Mucosa of descending colon (tissue), 3 donors: ENCODE measurements at regions not wholly inside any gene's neighbourhood (a gene's known extent, or its start where the extent isn't known, plus 50 kb on each side); places are given as distances from the start of the nearest gene placed in this dataset.

ENCODE experiments used
- ATAC-seq: fragments of 200-7000 bp; cut with Tn5 transposase; one replicate; pipeline ENCODE4 v1.9.1; 2020; ENCODE audit warnings: mild to moderate bottlenecking, moderate library complexity
- DNase-seq, 3 donors: peaks; one replicate each; pipeline ENCODE4 v3.0.0-alpha.2; 2020
- H3K36me3 ChIP-seq: fragments of 200-600 bp; one replicate; pipeline ENCODE4 v1.8.0; 2021; ENCODE audit warnings: low read depth, mild to moderate bottlenecking
- H3K4me1 ChIP-seq: fragments of 200-600 bp; one replicate; pipeline ENCODE4 v1.8.0; 2021; ENCODE audit warnings: low read depth, mild to moderate bottlenecking
- H3K4me3 ChIP-seq: fragments of 200-600 bp; one replicate; pipeline ENCODE4 v1.8.0; 2021; ENCODE audit warnings: mild to moderate bottlenecking
- H3K9me3 ChIP-seq: fragments of 200-600 bp; one replicate; pipeline ENCODE4 v1.8.0; 2021; ENCODE audit warnings: mild to moderate bottlenecking
- intact Hi-C, 2 donors: fragments of 100-400 bp; cut with DNase I in 1 of 2; cut with micrococcal nuclease in 1 of 2; formaldehyde crosslinking; loops; one replicate each; pipeline versions ENCODE4 v1.11.0 to v1.11.1; 2022; cut with DNase I, micrococcal nuclease
- TF ChIP-seq, protein P1 (sequence below): fragments of 200-600 bp; IDR thresholded peaks from one replicate; pipeline ENCODE4 v1.8.0; 2022; ENCODE audit warnings: antibody characterized with exemption, mild to moderate bottlenecking
- donor health status: DM: no; HTN: no; CAD: no; lungs with moderate emphysema.
- donor health status: DM: no; HTN: no; CAD: no.
- donor health status: DM: no; HTN: yes; CAD: no.

GRCh38 chr4:123898946-123899666 lies 502.5 kb downstream of the SPRY1 start:
- intact Hi-C loops, result no loop called here
- Histone ChIP-seq H3K9me3 (no peaks in the 10 kb centered on the region), H3K4me3 (no peak overlapping the region), H3K36me3 (no peaks in the 10 kb centered on the region), H3K4me1 (no peaks in the 10 kb centered on the region)
- TF ChIP-seq, protein P1, sequence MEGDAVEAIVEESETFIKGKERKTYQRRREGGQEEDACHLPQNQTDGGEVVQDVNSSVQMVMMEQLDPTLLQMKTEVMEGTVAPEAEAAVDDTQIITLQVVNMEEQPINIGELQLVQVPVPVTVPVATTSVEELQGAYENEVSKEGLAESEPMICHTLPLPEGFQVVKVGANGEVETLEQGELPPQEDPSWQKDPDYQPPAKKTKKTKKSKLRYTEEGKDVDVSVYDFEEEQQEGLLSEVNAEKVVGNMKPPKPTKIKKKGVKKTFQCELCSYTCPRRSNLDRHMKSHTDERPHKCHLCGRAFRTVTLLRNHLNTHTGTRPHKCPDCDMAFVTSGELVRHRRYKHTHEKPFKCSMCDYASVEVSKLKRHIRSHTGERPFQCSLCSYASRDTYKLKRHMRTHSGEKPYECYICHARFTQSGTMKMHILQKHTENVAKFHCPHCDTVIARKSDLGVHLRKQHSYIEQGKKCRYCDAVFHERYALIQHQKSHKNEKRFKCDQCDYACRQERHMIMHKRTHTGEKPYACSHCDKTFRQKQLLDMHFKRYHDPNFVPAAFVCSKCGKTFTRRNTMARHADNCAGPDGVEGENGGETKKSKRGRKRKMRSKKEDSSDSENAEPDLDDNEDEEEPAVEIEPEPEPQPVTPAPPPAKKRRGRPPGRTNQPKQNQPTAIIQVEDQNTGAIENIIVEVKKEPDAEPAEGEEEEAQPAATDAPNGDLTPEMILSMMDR, result no peak
- DNase-seq, result no peak
- no peak for ATAC-seq

GRCh38 chr4:123904882-123905281 lies 508.3 kb downstream of the SPRY1 start:
- no peak for DNase-seq
- H3K9me3 ChIP-seq, result no peaks in the 10 kb centered on the region
- TF ChIP-seq, protein P1, result no peak
- no peak overlapping the region for H3K4me3 ChIP-seq
- intact Hi-C loops, result no loop called here
- ATAC-seq, result no peak
- H3K36me3 ChIP-seq, result no peaks in the 10 kb centered on the region
- no peaks in the 10 kb centered on the region for H3K4me1 ChIP-seq

GRCh38 chr4:123913598-123913997 lies 517.0 kb downstream of the SPRY1 start:
- DNase-seq (no peak), ATAC-seq (no peak)
- Histone ChIP-seq H3K4me1 (no peaks in the 10 kb centered on the region), H3K4me3 (no peak overlapping the region), H3K9me3 (no peaks in the 10 kb centered on the region), H3K36me3 (no peaks in the 10 kb centered on the region)
- intact Hi-C loops, result no loop called here
- TF ChIP-seq, protein P1, result no peak

GRCh38 chr4:123916821-123917220 lies 520.2 kb downstream of the SPRY1 start:
- intact Hi-C loops, result no loop called here
- no peaks in the 10 kb centered on the region for H3K9me3 ChIP-seq
- TF ChIP-seq, protein P1, result no peak
- no peaks in the 10 kb centered on the region for H3K36me3 ChIP-seq
- DNase-seq (no peak), ATAC-seq (no peak)
- no peak overlapping the region for H3K4me3 ChIP-seq
- H3K4me1 ChIP-seq, result no peaks in the 10 kb centered on the region

- ATAC-seq, result no peak
- Histone ChIP-seq H3K4me3 (no peak overlapping the region), H3K9me3 (no peaks in the 10 kb centered on the region), H3K4me1 (no peaks in the 10 kb centered on the region), H3K36me3 (no peaks in the 10 kb centered on the region)
- DNase-seq, result no peak
- intact Hi-C loops, result no loop called here
- TF ChIP-seq, protein P1, result no peak
Measured at GRCh38 chr4:123919576-123920098, 523.0 kb downstream of the SPRY1 start.
